ENCODE measurements at regions not wholly inside any gene's neighbourhood (a gene's known extent, or its start where the extent isn't known, plus 50 kb on each side); places are given as distances from the start of the nearest gene placed in this dataset.

GRCh38 chr9:33633636-33634035, 109.6 kb downstream of the ANKRD18B start:
- TF ChIP-seq POLR2A (IDR thresholded peaks at IDR 0.05) = no peak
- no peak for TF ChIP-seq CTCF (IDR thresholded peaks at IDR 0.05)

Data from body of pancreas (tissue), 4 donors.